ENCODE measurements at regions not wholly inside any gene's neighbourhood (a gene's known extent, or its start where the extent isn't known, plus 50 kb on each side); places are given as distances from the start of the nearest gene placed in this dataset.
A peak's percentile ranks its signal among the peaks of the same experiment; 100 is the strongest.

GRCh38 chr5:39605145-39605544, 180.4 kb upstream of the DAB2 start:
- Histone ChIP-seq H3K36me3 (no peaks in the 10 kb centered on the region), H3K4me3 (no peak overlapping the region), H3K27ac (no peak overlapping the region), H3K9me3 (no peaks in the 10 kb centered on the region), H3K27me3 (no peaks in the 10 kb centered on the region), H3K4me1 (no peaks in the 10 kb centered on the region)
- DNase-seq, result no peak
- no peak for TF ChIP-seq POLR2A (IDR thresholded peaks at IDR 0.05)
- TF ChIP-seq, protein P1, sequence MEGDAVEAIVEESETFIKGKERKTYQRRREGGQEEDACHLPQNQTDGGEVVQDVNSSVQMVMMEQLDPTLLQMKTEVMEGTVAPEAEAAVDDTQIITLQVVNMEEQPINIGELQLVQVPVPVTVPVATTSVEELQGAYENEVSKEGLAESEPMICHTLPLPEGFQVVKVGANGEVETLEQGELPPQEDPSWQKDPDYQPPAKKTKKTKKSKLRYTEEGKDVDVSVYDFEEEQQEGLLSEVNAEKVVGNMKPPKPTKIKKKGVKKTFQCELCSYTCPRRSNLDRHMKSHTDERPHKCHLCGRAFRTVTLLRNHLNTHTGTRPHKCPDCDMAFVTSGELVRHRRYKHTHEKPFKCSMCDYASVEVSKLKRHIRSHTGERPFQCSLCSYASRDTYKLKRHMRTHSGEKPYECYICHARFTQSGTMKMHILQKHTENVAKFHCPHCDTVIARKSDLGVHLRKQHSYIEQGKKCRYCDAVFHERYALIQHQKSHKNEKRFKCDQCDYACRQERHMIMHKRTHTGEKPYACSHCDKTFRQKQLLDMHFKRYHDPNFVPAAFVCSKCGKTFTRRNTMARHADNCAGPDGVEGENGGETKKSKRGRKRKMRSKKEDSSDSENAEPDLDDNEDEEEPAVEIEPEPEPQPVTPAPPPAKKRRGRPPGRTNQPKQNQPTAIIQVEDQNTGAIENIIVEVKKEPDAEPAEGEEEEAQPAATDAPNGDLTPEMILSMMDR (IDR thresholded peaks at IDR 0.05), result no peak
- intact Hi-C loops (cut with DNase I; ENCODE audit: low total_unique reads), result no loop called here

DNA sequence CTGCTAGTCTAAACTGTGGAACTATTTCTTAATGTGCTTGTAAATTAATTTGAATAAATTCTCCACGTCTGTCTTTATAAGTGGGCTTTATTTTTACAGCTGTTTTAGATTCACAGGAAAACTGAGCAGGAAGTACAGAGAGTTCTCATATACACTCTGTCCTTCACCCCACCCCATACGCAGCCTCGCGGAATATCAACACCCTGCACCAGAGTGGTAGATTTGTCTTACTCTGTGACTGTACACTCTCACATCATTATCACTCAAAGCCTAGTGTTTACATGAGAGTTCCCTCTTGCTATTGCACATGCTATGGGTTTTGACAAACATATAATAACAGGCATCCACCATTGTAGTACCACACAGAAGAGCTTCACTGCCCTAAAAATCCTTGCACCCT, 179.7 kb upstream of the DAB2 start:
- Histone ChIP-seq H3K36me3 (no peaks in the 10 kb centered on the region), H3K27ac (no peak overlapping the region), H3K4me3 (no peak overlapping the region), H3K9me3 (no peaks in the 10 kb centered on the region), H3K4me1 (no peaks in the 10 kb centered on the region), H3K27me3 (no peaks in the 10 kb centered on the region)
- intact Hi-C loops (cut with DNase I; ENCODE audit: low total_unique reads), result no loop called here
- no peak for DNase-seq
- TF ChIP-seq, protein P1 (IDR thresholded peaks at IDR 0.05), result no peak
- no peak for TF ChIP-seq POLR2A (IDR thresholded peaks at IDR 0.05)

- DNase-seq, result no peak
- H3K27ac ChIP-seq, result no peak overlapping the region
- intact Hi-C loops (cut with DNase I; ENCODE audit: low total_unique reads), result loop anchor here (10.0 kb wide), 1 partner anchor 1085 kb away; no protein-coding TSS in a partner anchor
These were observed 175.1 kb upstream of the DAB2 start for GRCh38 chr5:39599721-39600431.

GRCh38 chr5:39598661-39599248, 174.0 kb upstream of the DAB2 start:
- H3K4me1 ChIP-seq, result no peaks in the 10 kb centered on the region
- H3K36me3 ChIP-seq, result no peaks in the 10 kb centered on the region
- no peak for TF ChIP-seq POLR2A (IDR thresholded peaks at IDR 0.05)
- TF ChIP-seq, protein P1 (IDR thresholded peaks at IDR 0.05), result no peak
- H3K27ac ChIP-seq, result no peak overlapping the region
- DNase-seq, result no peak
- no peak overlapping the region for H3K4me3 ChIP-seq
- intact Hi-C loops (cut with DNase I; ENCODE audit: low total_unique reads), result loop anchor here (10.0 kb wide), 1 partner anchor 1086 kb away; no protein-coding TSS in a partner anchor
- no peaks in the 10 kb centered on the region for H3K9me3 ChIP-seq
- no peaks in the 10 kb centered on the region for H3K27me3 ChIP-seq

More at GRCh38 chr5:39599721-39600431, 175.1 kb upstream of the DAB2 start:
- TF ChIP-seq, protein P1 (IDR thresholded peaks at IDR 0.05), result peak in 3 of 4 experiments; percentile 27 to 42 (median 28)
- no peak for TF ChIP-seq POLR2A (IDR thresholded peaks at IDR 0.05)
- Histone ChIP-seq H3K27me3 (no peaks in the 10 kb centered on the region), H3K4me1 (no peaks in the 10 kb centered on the region), H3K9me3 (no peaks in the 10 kb centered on the region), H3K36me3 (no peaks in the 10 kb centered on the region), H3K4me3 (no peak overlapping the region)

- H3K27ac ChIP-seq, result no peak overlapping the region
- H3K27me3 ChIP-seq, result no peaks in the 10 kb centered on the region
- no peaks in the 10 kb centered on the region for H3K36me3 ChIP-seq
- no peak for DNase-seq
- intact Hi-C loops (cut with DNase I; ENCODE audit: low total_unique reads), result no loop called here
- H3K4me1 ChIP-seq, result no peaks in the 10 kb centered on the region
- TF ChIP-seq POLR2A (IDR thresholded peaks at IDR 0.05), result no peak
- TF ChIP-seq, protein P1 (IDR thresholded peaks at IDR 0.05), result no peak
- no peaks in the 10 kb centered on the region for H3K9me3 ChIP-seq
- H3K4me3 ChIP-seq, result no peak overlapping the region
These were observed 163.4 kb upstream of the DAB2 start for GRCh38 chr5:39588179-39588578.

All from uterus (tissue), 3 donors.